GM23338 (cell line): ENCODE measurements at regions not wholly inside any gene's neighbourhood (a gene's known extent, or its start where the extent isn't known, plus 50 kb on each side); places are given as distances from the start of the nearest gene placed in this dataset.

Source experiments
- ATAC-seq: fragments of 200-7000 bp; cut with Tn5 transposase; 3 replicates; pipeline ENCODE4 v1.9.1; 2020
- DNase-seq: peaks from one replicate; pipeline ENCODE4 v3.0.0-alpha.2; 2015; ENCODE audit warnings: low spot score
- H2AFZ ChIP-seq: fragments of 200-600 bp; sonication (generic); 2 replicates; pipeline ENCODE4 v1.8.0; 2016; ENCODE audit warnings: antibody characterized with exemption, mild to moderate bottlenecking, moderate library complexity
- H3F3A ChIP-seq: fragments of 200-600 bp; sonication (generic); replicated peaks from 2 replicates; pipeline ENCODE4 v1.8.0; 2017; ENCODE audit warnings: antibody characterized with exemption, mixed run types, low read depth
- H3K27ac ChIP-seq: fragments of 200-600 bp; sonication (generic); 2 replicates; pipeline ENCODE4 v1.6.1; 2016; ENCODE audit warnings: low read depth
- H3K27me3 ChIP-seq: fragments of 200-600 bp; sonication (generic); 2 replicates; pipeline ENCODE4 v1.8.0; 2016; ENCODE audit warnings: mild to moderate bottlenecking, mixed run types, moderate library complexity; ENCODE audit not compliant: insufficient read depth
- H3K36me3 ChIP-seq: fragments of 200-600 bp; sonication (generic); 2 replicates; pipeline ENCODE4 v1.8.0; 2016; ENCODE audit warnings: mild to moderate bottlenecking; ENCODE audit not compliant: insufficient read depth
- H3K4me1 ChIP-seq: fragments of 200-600 bp; sonication (generic); 2 replicates; pipeline ENCODE4 v1.8.0; 2016; ENCODE audit warnings: mild to moderate bottlenecking, moderate library complexity; ENCODE audit not compliant: insufficient read depth
- H3K4me2 ChIP-seq: fragments of 200-600 bp; sonication (generic); 2 replicates; pipeline ENCODE4 v1.7.1; 2017; ENCODE audit warnings: mixed run types
- H3K4me3 ChIP-seq: fragments of 200-600 bp; sonication (generic); 2 replicates; pipeline ENCODE4 v1.6.1; 2016; ENCODE audit warnings: mixed run types
- H3K79me2 ChIP-seq: fragments of 200-600 bp; sonication (generic); replicated peaks from 2 replicates; pipeline ENCODE4 v1.8.0; 2017; ENCODE audit warnings: mild to moderate bottlenecking; ENCODE audit not compliant: insufficient read depth
- H3K9me2 ChIP-seq: fragments of 200-600 bp; sonication (generic); 2 replicates; pipeline ENCODE4 v1.8.0; 2017; ENCODE audit not compliant: insufficient read depth
- H4K20me1 ChIP-seq: fragments of 200-600 bp; sonication (generic); replicated peaks from 2 replicates; pipeline ENCODE4 v1.8.0; 2017; ENCODE audit warnings: mild to moderate bottlenecking; ENCODE audit not compliant: insufficient read depth
- H3K27ac Mint-ChIP-seq: 2 replicates; pipeline ENCODE4 v1.8.0; 2020; ENCODE audit warnings: inconsistent platforms, mild to moderate bottlenecking, moderate library complexity, mixed read lengths
- H3K27me3 Mint-ChIP-seq: 3 replicates; pipeline ENCODE4 v1.8.0; 2022; ENCODE audit warnings: low read depth, mild to moderate bottlenecking, moderate library complexity, mixed read lengths, inconsistent platforms; ENCODE audit not compliant: insufficient read depth, poor library complexity
- H3K36me3 Mint-ChIP-seq: 3 replicates; pipeline ENCODE4 v1.8.0; 2021; ENCODE audit warnings: low read depth, mild to moderate bottlenecking, inconsistent platforms, moderate library complexity, mixed read lengths
- H3K4me1 Mint-ChIP-seq: 3 replicates; pipeline ENCODE4 v1.8.0; 2020; ENCODE audit warnings: mild to moderate bottlenecking, inconsistent platforms, mixed read lengths
- H3K4me3 Mint-ChIP-seq: 3 replicates; pipeline ENCODE4 v1.8.0; 2021; ENCODE audit warnings: moderate library complexity, mild to moderate bottlenecking, inconsistent platforms, mixed read lengths
- H3K9me3 Mint-ChIP-seq: 3 replicates; pipeline ENCODE4 v1.8.0; 2020; ENCODE audit warnings: moderate library complexity, mild to moderate bottlenecking, inconsistent platforms, mixed read lengths
- CREB1 ChIP-seq: fragments of 250-450 bp; sonication (Bioruptor Pico); IDR thresholded peaks from 2 replicates; pipeline ENCODE4 v1.5.0; 2020; ENCODE audit warnings: low read depth, mild to moderate bottlenecking, moderate library complexity
- CTCF ChIP-seq, 2 experiments: fragments of 200-600 bp in 1 of 2; sonication (generic) in 1 of 2; conservative IDR thresholded peaks; 2 replicates each; pipeline versions ENCODE4 v1.5.1 to v1.6.1; 2016 to 2017; ENCODE audit warnings: antibody characterized with exemption in 2 of 2, low read depth in 2 of 2, mild to moderate bottlenecking in 2 of 2, moderate library complexity in 1 of 2
- ETS1 ChIP-seq: IDR thresholded peaks from 2 replicates; pipeline ENCODE4 v1.6.1; 2016; ENCODE audit warnings: antibody characterized with exemption
- EZH2 ChIP-seq: fragments of 200-600 bp; sonication (generic); IDR thresholded peaks from one replicate; pipeline ENCODE4 v1.8.0; 2017; ENCODE audit warnings: antibody characterized with exemption, mild to moderate bottlenecking, low read depth; ENCODE audit not compliant: unreplicated experiment
- EZH2phosphoT487 ChIP-seq: fragments of 200-600 bp; sonication (generic); IDR thresholded peaks from one replicate; pipeline ENCODE4 v1.8.1; 2018; ENCODE audit warnings: antibody characterized with exemption; ENCODE audit not compliant: unreplicated experiment
- JUNB ChIP-seq: IDR thresholded peaks from one replicate; pipeline ENCODE4 v1.6.1; 2016; ENCODE audit warnings: antibody characterized with exemption; ENCODE audit not compliant: unreplicated experiment
- NANOG ChIP-seq: IDR thresholded peaks from 2 replicates; pipeline ENCODE4 v1.6.1; 2016; ENCODE audit warnings: antibody characterized with exemption, borderline replicate concordance
- POLR2AphosphoS5 ChIP-seq: IDR thresholded peaks from 2 replicates; pipeline ENCODE4 v1.6.1; 2016; ENCODE audit warnings: antibody characterized with exemption, low read depth
- REST ChIP-seq: IDR thresholded peaks from one replicate; pipeline ENCODE4 v1.6.1; 2018; ENCODE audit warnings: antibody characterized with exemption; ENCODE audit not compliant: unreplicated experiment
- STAT1 ChIP-seq: IDR thresholded peaks from one replicate; pipeline ENCODE4 v1.6.1; 2016; ENCODE audit warnings: antibody characterized with exemption; ENCODE audit not compliant: unreplicated experiment
- ZNF114 ChIP-seq: fragments of 250-450 bp; sonication (Bioruptor Pico); IDR thresholded peaks from 2 replicates; pipeline ENCODE4 v1.5.0; 2020; ENCODE audit warnings: mild to moderate bottlenecking, moderate library complexity
- ZNF331 ChIP-seq: fragments of 250-450 bp; sonication (Bioruptor Pico); IDR thresholded peaks from 2 replicates; pipeline ENCODE4 v1.5.0; 2020; ENCODE audit warnings: low read depth, mild to moderate bottlenecking, moderate library complexity
- ZNF462 ChIP-seq: fragments of 250-450 bp; sonication (Bioruptor Pico); IDR thresholded peaks from 2 replicates; pipeline ENCODE4 v1.5.0; 2020; ENCODE audit warnings: mild to moderate bottlenecking, moderate library complexity

GRCh38 chr11:22567759-22568158, 57.9 kb downstream of the FANCF start:
- Mint-ChIP-seq H3K27me3 (peaks cover 4% of the 10 kb centered on the region), H3K27ac (no peak overlapping the region), H3K9me3 (no peaks in the 10 kb centered on the region), H3K36me3 (no peaks in the 10 kb centered on the region; the same call in 2 of the 3 replicates), H3K4me3 (no peak overlapping the region), H3K4me1 (peaks cover 9% of the 10 kb centered on the region)
- Histone ChIP-seq H3K79me2 (no peaks in the 10 kb centered on the region), H3K36me3 (no peaks in the 10 kb centered on the region), H4K20me1 (no peaks in the 10 kb centered on the region), H3K4me3 (no peak overlapping the region), H3K9me2 (no peaks in the 10 kb centered on the region), H3K4me2 (no peak overlapping the region), H3K27ac (no peak overlapping the region), H3K27me3 (no peaks in the 10 kb centered on the region), H2AFZ (no peak overlapping the region), H3F3A (no peaks in the 10 kb centered on the region), H3K4me1 (no peaks in the 10 kb centered on the region; the same call in 1 of the 2 replicates)
- TF ChIP-seq CTCF (conservative IDR thresholded peaks at IDR 0.05; ENCODE audit: low read depth in 2 of 2) (no peak), CREB1 (CRISPR knock-in tag) (no peak), EZH2phosphoT487 (no peak), POLR2AphosphoS5 (no peak), ETS1 (no peak), NANOG (no peak), ZNF331 (no peak), STAT1 (no peak), REST (no peak), ZNF114 (CRISPR knock-in tag) (no peak), EZH2 (no peak), ZNF462 (CRISPR knock-in tag) (no peak), JUNB (no peak)
- no peak for DNase-seq
- ATAC-seq: no peak
